ENCODE measurements at regions not wholly inside any gene's neighbourhood (a gene's known extent, or its start where the extent isn't known, plus 50 kb on each side); places are given as distances from the start of the nearest gene placed in this dataset.

- Mint-ChIP-seq H3K4me1 (ENCODE audit: low read depth, unreplicated experiment) (peaks cover 6% of the 10 kb centered on the region), H3K9me3 (ENCODE audit: unreplicated experiment) (no peaks in the 10 kb centered on the region), H3K4me3 (ENCODE audit: unreplicated experiment) (no peak overlapping the region), H3K36me3 (ENCODE audit: insufficient read depth, unreplicated experiment) (no peaks in the 10 kb centered on the region), H3K27me3 (ENCODE audit: insufficient read depth, unreplicated experiment) (no peaks in the 10 kb centered on the region), H3K27ac (ENCODE audit: unreplicated experiment) (no peak overlapping the region)
- intact Hi-C loops (cut with micrococcal nuclease; ENCODE audit: unreplicated experiment) = no loop called here
- Histone ChIP-seq H3K9me3 (no peaks in the 10 kb centered on the region), H3K27me3 (replicated peaks; ENCODE audit: control insufficient read depth, insufficient read depth, low read length) (no peaks in the 10 kb centered on the region), H3K36me3 (ENCODE audit: control insufficient read depth, insufficient read depth, low read length) (no peaks in the 10 kb centered on the region), H3K4me1 (no peaks in the 10 kb centered on the region), H3K4me3 (ENCODE audit: low read depth, low read length) (no peak overlapping the region)
- BruUV-seq (replicated peaks) = no TSS peak
- no peak for TF ChIP-seq CTCF (IDR thresholded peaks at IDR 0.05; ENCODE audit: insufficient read depth in 1 of 2, low read depth in 1 of 2, low read length in 1 of 2, severe bottlenecking in 1 of 2, unreplicated experiment in 1 of 2)
- POLR2A ChIA-PET = no interaction called here
- CTCF ChIA-PET = no interaction called here
- no peak for DNase-seq
Observed at GRCh38 chr18:67241299-67241698, 275.2 kb downstream of the DSEL start.

DNA sequence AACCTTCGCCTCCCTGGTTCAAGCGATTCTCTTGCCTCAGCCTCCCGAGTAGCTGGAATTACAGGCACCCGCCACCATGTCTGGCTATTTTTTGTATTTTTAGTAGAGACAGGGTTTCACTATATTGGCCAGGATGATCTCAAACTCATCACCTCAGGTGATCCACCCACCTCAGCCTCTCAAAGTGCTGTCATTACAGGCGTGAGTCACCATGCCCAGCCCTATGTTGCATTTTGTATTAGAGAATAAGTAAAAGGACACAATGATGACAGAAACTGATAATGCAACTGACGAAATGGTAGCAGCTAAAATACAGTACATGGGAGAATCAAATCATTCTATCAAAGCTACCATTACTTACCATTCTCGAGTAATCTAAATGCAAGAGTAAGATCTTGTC, 276.7 kb downstream of the DSEL start:
- TF ChIP-seq CTCF (IDR thresholded peaks at IDR 0.05; ENCODE audit: insufficient read depth in 1 of 2, low read depth in 1 of 2, low read length in 1 of 2, severe bottlenecking in 1 of 2, unreplicated experiment in 1 of 2) = no peak
- CTCF ChIA-PET = no interaction called here

GRCh38 chr18:67232991-67233390, 283.5 kb downstream of the DSEL start:
- H3K4me1 ChIP-seq = no peaks in the 10 kb centered on the region
- H3K36me3 ChIP-seq (ENCODE audit: control insufficient read depth, insufficient read depth, low read length) = no peaks in the 10 kb centered on the region
- Mint-ChIP-seq H3K4me1 (ENCODE audit: low read depth, unreplicated experiment) (no peaks in the 10 kb centered on the region), H3K4me3 (ENCODE audit: unreplicated experiment) (no peak overlapping the region), H3K27me3 (ENCODE audit: insufficient read depth, unreplicated experiment) (no peaks in the 10 kb centered on the region), H3K9me3 (ENCODE audit: unreplicated experiment) (no peaks in the 10 kb centered on the region), H3K27ac (ENCODE audit: unreplicated experiment) (no peak overlapping the region), H3K36me3 (ENCODE audit: insufficient read depth, unreplicated experiment) (no peaks in the 10 kb centered on the region)
- TF ChIP-seq CTCF (IDR thresholded peaks at IDR 0.05; ENCODE audit: insufficient read depth in 1 of 2, low read depth in 1 of 2, low read length in 1 of 2, severe bottlenecking in 1 of 2, unreplicated experiment in 1 of 2) = no peak
- ChIA-PET CTCF (no interaction called here), POLR2A (no interaction called here)
- no peaks in the 10 kb centered on the region for H3K9me3 ChIP-seq
- no peaks in the 10 kb centered on the region for H3K27me3 ChIP-seq (replicated peaks; ENCODE audit: control insufficient read depth, insufficient read depth, low read length)
- intact Hi-C loops (cut with micrococcal nuclease; ENCODE audit: unreplicated experiment) = no loop called here
- no peak overlapping the region for H3K4me3 ChIP-seq (ENCODE audit: low read depth, low read length)
- no peak for DNase-seq
- no TSS peak for BruUV-seq (replicated peaks)

More for the DNA sequence above, 276.7 kb downstream of the DSEL start:
- no peaks in the 10 kb centered on the region for H3K9me3 ChIP-seq
- intact Hi-C loops (cut with micrococcal nuclease; ENCODE audit: unreplicated experiment) = no loop called here
- no TSS peak for BruUV-seq (replicated peaks)
- no peaks in the 10 kb centered on the region for H3K4me1 ChIP-seq
- no peaks in the 10 kb centered on the region for H3K9me3 Mint-ChIP-seq (ENCODE audit: unreplicated experiment)
- H3K4me3 ChIP-seq (ENCODE audit: low read depth, low read length) = no peak overlapping the region
- no peaks in the 10 kb centered on the region for H3K27me3 ChIP-seq (replicated peaks; ENCODE audit: control insufficient read depth, insufficient read depth, low read length)
- POLR2A ChIA-PET = no interaction called here
- no peaks in the 10 kb centered on the region for H3K36me3 ChIP-seq (ENCODE audit: control insufficient read depth, insufficient read depth, low read length)
- H3K36me3 Mint-ChIP-seq (ENCODE audit: insufficient read depth, unreplicated experiment) = no peaks in the 10 kb centered on the region
- no peak overlapping the region for H3K4me3 Mint-ChIP-seq (ENCODE audit: unreplicated experiment)
- H3K4me1 Mint-ChIP-seq (ENCODE audit: low read depth, unreplicated experiment) = peaks cover 6% of the 10 kb centered on the region
- no peaks in the 10 kb centered on the region for H3K27me3 Mint-ChIP-seq (ENCODE audit: insufficient read depth, unreplicated experiment)
- H3K27ac Mint-ChIP-seq (ENCODE audit: unreplicated experiment) = no peak overlapping the region
- no peak for DNase-seq

Measured in Caco-2 (cell line).